IPS DF 6.9 (cell line): ENCODE measurements at regions not wholly inside any gene's neighbourhood (a gene's known extent, or its start where the extent isn't known, plus 50 kb on each side); places are given as distances from the start of the nearest gene placed in this dataset.
A peak's percentile ranks its signal among the peaks of the same experiment; 100 is the strongest.
"Not testable (repeated sequence)": the region's sequence is repeated elsewhere in the genome, so short reads cannot be mapped to it uniquely, and the experiment has no call there.

ENCODE experiments used
- DNase-seq: peaks from one replicate; pipeline ENCODE4 v3.0.0-alpha.2; 2013; ENCODE audit warnings: low read depth, low spot score
- H3K27ac ChIP-seq: one replicate; pipeline ENCODE4 v1.5.1; 2013; ENCODE audit warnings: low read length, control low read depth
- H3K27me3 ChIP-seq: 2 replicates; pipeline ENCODE4 v1.6.1; 2013; ENCODE audit warnings: mild to moderate bottlenecking, low read length; ENCODE audit not compliant: control insufficient read depth, insufficient read depth
- H3K36me3 ChIP-seq: 2 replicates; pipeline ENCODE4 v1.6.1; 2013; ENCODE audit warnings: low read length; ENCODE audit not compliant: control insufficient read depth, insufficient read depth
- H3K4me1 ChIP-seq: 2 replicates; pipeline ENCODE4 v1.6.1; 2013; ENCODE audit warnings: low read length; ENCODE audit not compliant: control insufficient read depth, insufficient read depth
- H3K4me3 ChIP-seq: 2 replicates; pipeline ENCODE4 v1.5.1; 2013; ENCODE audit warnings: mild to moderate bottlenecking, low read length
- H3K9me3 ChIP-seq: 2 replicates; pipeline ENCODE4 v1.6.1; 2013; ENCODE audit warnings: low read length, inconsistent platforms; ENCODE audit not compliant: control insufficient read depth, insufficient read depth
- WGBS: extraction: QIAGEN DNeasy Blood & Tissue Kit; methylation state at CpG from one replicate; pipeline ENCODE4 v1.1.7; 2013; ENCODE audit warnings: mixed read lengths, missing lambda C conversion rate; ENCODE audit not compliant: insufficient read length, insufficient coverage; 5-methylcytosine and 5-hydroxymethylcytosine counted together

DNA sequence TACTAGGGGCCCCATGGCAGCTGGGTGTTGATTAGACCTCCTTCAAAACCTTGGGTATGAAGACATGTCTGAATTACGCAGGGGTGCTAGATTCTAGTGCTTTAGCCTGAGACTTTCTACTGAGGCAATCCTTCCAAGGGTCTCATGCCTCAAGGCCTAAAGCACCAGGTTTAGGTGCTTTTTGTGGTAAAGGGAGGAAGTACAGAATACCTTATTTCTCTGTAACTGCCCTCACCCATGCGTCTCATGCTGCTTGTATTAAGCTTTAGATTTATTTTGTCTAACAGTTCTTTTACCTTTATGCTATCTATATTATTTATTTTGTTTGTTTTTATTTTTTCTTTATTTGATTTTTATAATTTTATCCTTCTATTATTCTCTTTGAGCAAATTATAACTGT is 190.2 kb upstream of the GK2 start:
- H3K4me1 ChIP-seq = no peaks in the 10 kb centered on the region
- WGBS = no CpG with 5 or more reads among the region's 2 CpGs
- H3K27ac ChIP-seq = no peak overlapping the region
- no peaks in the 10 kb centered on the region for H3K27me3 ChIP-seq
- no peak for DNase-seq
- H3K9me3 ChIP-seq = no peaks in the 10 kb centered on the region
- H3K36me3 ChIP-seq = no peaks in the 10 kb centered on the region
- H3K4me3 ChIP-seq = no peak overlapping the region

DNA sequence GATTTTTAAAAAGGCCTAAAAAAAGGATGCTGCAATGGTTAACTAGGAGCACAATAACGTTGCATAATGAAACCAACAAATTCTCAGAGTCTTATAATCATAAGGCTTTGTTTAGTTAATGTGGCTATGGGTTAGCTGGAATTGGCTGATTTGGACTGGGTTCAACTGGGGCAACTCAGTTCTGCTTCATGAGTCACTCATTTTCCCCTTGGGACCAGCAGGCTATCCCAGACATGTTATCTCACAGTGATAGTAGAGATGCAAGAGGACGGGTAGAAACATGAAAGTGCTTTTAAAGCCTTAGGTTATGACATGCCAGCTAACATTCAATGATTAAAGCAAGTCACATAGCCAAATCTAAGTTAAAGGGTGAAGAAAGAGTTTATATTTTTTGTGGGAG is 189.2 kb upstream of the GK2 start:
- Histone ChIP-seq H3K27me3 (no peaks in the 10 kb centered on the region), H3K27ac (no peak overlapping the region), H3K36me3 (no peaks in the 10 kb centered on the region), H3K4me1 (no peaks in the 10 kb centered on the region), H3K4me3 (no peak overlapping the region), H3K9me3 (no peaks in the 10 kb centered on the region)
- no CpG with 5 or more reads among the region's 2 CpGs for WGBS
- no peak for DNase-seq

DNA sequence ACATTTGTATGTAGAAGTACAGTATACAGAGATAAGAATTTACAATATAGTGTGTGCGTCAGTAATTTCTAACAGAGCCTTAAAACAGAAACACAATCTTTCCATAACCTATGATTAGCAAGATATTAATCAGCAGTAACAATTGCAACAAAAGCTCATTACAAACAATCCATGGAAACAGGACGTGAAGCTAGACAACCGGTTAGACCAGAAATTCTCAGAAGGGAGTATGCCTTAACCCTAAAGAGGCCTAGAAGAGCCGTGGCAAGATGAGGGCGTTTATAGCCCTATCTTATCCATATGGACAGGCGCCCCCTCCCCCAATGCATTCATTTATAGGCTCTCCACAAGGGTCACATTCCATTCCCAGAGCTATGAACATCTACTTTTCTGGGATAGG is 184.2 kb upstream of the GK2 start:
- H3K27me3 ChIP-seq, H3K4me1 ChIP-seq, H3K36me3 ChIP-seq, H3K4me3 ChIP-seq, H3K9me3 ChIP-seq, H3K27ac ChIP-seq, DNase-seq: not testable (repeated sequence)
- WGBS = no CpG with 5 or more reads among the region's 6 CpGs

DNA sequence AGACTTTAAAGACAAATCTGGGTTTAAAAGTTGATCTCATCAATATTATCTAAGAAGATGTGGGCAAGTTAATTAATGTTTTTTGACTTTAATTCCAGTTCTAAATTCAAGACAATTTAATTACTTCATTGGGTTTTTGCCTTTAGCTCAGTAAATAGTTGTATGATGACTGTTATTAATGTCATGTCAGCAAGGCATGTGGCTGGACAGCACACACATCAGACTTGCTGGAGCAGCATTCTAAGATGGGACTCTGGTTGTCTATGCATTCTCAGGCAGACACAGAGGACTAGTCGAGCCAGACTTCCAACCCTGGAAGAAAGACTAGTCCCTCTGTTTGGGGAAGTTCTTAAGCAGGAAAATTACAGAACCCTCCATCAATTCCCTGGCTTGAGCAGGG is 180.7 kb upstream of the GK2 start:
- H3K27ac ChIP-seq = no peak overlapping the region
- no peak for DNase-seq
- H3K4me3 ChIP-seq = no peak overlapping the region
- H3K27me3 ChIP-seq = no peaks in the 10 kb centered on the region
- no CpG with 5 or more reads among the region's 1 CpG for WGBS
- no peaks in the 10 kb centered on the region for H3K9me3 ChIP-seq
- no peaks in the 10 kb centered on the region for H3K4me1 ChIP-seq
- H3K36me3 ChIP-seq = no peaks in the 10 kb centered on the region

GRCh38 chr4:79587207-79587606 is 179.2 kb upstream of the GK2 start:
- H3K4me3 ChIP-seq, H3K27ac ChIP-seq, H3K4me1 ChIP-seq, H3K27me3 ChIP-seq, H3K36me3 ChIP-seq, DNase-seq, H3K9me3 ChIP-seq: not testable (repeated sequence)
- no CpG with 5 or more reads among the region's 2 CpGs for WGBS

GRCh38 chr4:79585834-79586233 is 177.8 kb upstream of the GK2 start:
- no CpG with 5 or more reads among the region's 3 CpGs for WGBS
- no peak overlapping the region for H3K4me3 ChIP-seq
- H3K27ac ChIP-seq = no peak overlapping the region
- no peaks in the 10 kb centered on the region for H3K4me1 ChIP-seq
- H3K9me3 ChIP-seq = no peaks in the 10 kb centered on the region
- no peaks in the 10 kb centered on the region for H3K27me3 ChIP-seq
- H3K36me3 ChIP-seq = no peaks in the 10 kb centered on the region
- DNase-seq = peak; percentile 66

DNA sequence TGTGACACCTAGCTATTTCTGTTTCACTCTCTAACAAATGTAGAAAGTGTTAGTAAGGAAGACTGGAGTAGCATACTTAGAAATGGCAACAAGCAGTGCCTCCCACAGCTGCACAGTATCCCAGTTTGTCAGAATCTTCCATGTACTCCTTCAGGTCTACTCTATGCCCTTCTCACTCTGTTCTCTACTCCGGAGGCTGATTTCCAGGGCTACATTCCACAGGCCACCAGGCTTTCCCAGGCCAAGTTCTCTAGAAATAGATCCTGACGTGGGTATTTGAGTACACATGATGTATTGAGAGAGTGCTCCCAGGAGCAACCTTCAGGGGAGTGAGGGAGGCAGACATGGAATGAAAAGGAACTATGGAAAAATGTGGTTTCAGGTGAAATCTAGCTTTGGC is 177.3 kb upstream of the GK2 start:
- no peaks in the 10 kb centered on the region for H3K27me3 ChIP-seq
- WGBS = no CpG with 5 or more reads among the region's 2 CpGs
- DNase-seq = no peak
- H3K4me3 ChIP-seq = no peak overlapping the region
- no peak overlapping the region for H3K27ac ChIP-seq
- no peaks in the 10 kb centered on the region for H3K4me1 ChIP-seq
- no peaks in the 10 kb centered on the region for H3K9me3 ChIP-seq
- no peaks in the 10 kb centered on the region for H3K36me3 ChIP-seq

DNA sequence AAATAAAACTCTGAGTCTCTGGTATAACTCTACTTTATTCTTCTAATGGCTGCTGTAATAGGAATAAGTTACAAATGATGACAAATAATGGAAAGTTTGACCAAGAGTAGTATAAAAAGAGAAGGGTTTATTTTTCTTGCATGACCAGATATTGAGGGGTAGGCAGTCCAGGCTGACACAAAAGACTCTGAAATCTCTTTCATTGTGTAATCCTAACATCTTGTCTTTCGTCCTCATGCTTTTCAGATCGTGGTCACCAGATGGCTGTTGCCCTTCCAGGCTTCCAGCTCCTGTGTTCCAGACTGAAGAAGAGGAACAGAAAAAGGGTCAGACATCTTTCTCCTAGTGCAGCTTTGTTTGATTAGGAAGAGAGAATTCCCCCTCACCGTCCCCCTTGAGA is 176.9 kb upstream of the GK2 start:
- H3K9me3 ChIP-seq = no peaks in the 10 kb centered on the region
- no peaks in the 10 kb centered on the region for H3K27me3 ChIP-seq
- H3K27ac ChIP-seq = no peak overlapping the region
- no peak overlapping the region for H3K4me3 ChIP-seq
- DNase-seq = no peak
- no CpG with 5 or more reads among the region's 3 CpGs for WGBS
- H3K4me1 ChIP-seq = no peaks in the 10 kb centered on the region
- H3K36me3 ChIP-seq = no peaks in the 10 kb centered on the region

- H3K4me3 ChIP-seq = no peak overlapping the region
- no peaks in the 10 kb centered on the region for H3K4me1 ChIP-seq
- no peaks in the 10 kb centered on the region for H3K36me3 ChIP-seq
- no peak overlapping the region for H3K27ac ChIP-seq
- no CpG with 5 or more reads among the region's 1 CpG for WGBS
- H3K9me3 ChIP-seq = no peaks in the 10 kb centered on the region
- no peaks in the 10 kb centered on the region for H3K27me3 ChIP-seq
- DNase-seq = no peak
These were observed 176.3 kb upstream of the GK2 start for GRCh38 chr4:79584352-79584751.

DNA sequence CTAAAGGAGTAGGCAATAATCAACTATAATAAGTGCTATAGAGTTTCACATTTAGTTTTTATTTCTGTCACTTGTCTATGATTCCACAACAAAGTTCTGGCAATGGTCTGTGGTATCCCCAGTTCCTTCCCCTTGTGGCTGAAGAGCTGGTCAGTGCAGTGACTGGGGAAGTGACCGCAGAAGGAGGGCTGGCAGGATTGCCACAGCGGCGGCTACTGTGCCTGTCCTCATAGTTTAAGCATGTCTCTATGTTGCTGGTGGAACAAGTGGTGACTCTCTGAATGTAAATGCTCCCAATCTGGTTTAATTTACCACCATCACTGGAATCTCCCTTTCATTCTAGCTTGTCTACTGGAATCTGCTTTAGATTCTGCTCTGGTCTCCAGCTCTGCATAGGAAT is 170.6 kb upstream of the GK2 start:
- WGBS = no CpG with 5 or more reads among the region's 3 CpGs
- Histone ChIP-seq H3K9me3 (no peaks in the 10 kb centered on the region), H3K27me3 (no peaks in the 10 kb centered on the region), H3K4me3 (no peak overlapping the region), H3K27ac (no peak overlapping the region), H3K4me1 (peaks cover 1% of the 10 kb centered on the region; the same call in 1 of the 2 replicates), H3K36me3 (no peaks in the 10 kb centered on the region)
- no peak for DNase-seq

DNA sequence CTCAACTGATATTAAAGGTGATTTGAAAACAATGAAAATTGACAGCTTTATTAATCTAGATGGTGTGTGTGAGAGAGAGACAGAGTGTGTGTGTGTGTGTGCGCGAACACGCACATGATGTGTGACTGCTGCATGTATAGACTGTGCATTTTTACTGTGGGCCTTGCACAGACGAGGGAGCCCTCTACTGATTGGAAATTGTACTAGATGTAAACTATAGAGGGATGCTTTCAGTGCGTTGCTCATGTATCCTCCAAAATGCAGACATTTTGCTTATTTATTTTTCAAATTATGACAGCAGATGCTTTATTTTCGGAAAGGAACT is 168.4 kb upstream of the GK2 start:
- no peaks in the 10 kb centered on the region for H3K9me3 ChIP-seq
- no peak overlapping the region for H3K27ac ChIP-seq
- WGBS = no CpG with 5 or more reads among the region's 6 CpGs
- no peaks in the 10 kb centered on the region for H3K36me3 ChIP-seq
- peaks cover 1% of the 10 kb centered on the region; the same call in 1 of the 2 replicates for H3K4me1 ChIP-seq
- H3K27me3 ChIP-seq = no peaks in the 10 kb centered on the region
- H3K4me3 ChIP-seq = no peak overlapping the region
- no peak for DNase-seq
